A673 (cell line): ENCODE measurements at regions not wholly inside any gene's neighbourhood (a gene's known extent, or its start where the extent isn't known, plus 50 kb on each side); places are given as distances from the start of the nearest gene placed in this dataset.

Experiments used
- CTCF ChIP-seq: fragments of 300-800, 200-600 bp; sonication (generic); conservative IDR thresholded peaks from 2 replicates; pipeline ENCODE4 v1.5.1; 2017; ENCODE audit warnings: low read depth, mild to moderate bottlenecking, antibody characterized with exemption, low read length, moderate library complexity, mixed read lengths
- EZH2 ChIP-seq: fragments of 200-600 bp; sonication (generic); IDR thresholded peaks from 2 replicates; pipeline ENCODE4 v1.6.1; 2017; ENCODE audit warnings: borderline replicate concordance, low read depth, mild to moderate bottlenecking, mixed read lengths, antibody characterized with exemption, low read length; ENCODE audit not compliant: poor library complexity, severe bottlenecking

DNA sequence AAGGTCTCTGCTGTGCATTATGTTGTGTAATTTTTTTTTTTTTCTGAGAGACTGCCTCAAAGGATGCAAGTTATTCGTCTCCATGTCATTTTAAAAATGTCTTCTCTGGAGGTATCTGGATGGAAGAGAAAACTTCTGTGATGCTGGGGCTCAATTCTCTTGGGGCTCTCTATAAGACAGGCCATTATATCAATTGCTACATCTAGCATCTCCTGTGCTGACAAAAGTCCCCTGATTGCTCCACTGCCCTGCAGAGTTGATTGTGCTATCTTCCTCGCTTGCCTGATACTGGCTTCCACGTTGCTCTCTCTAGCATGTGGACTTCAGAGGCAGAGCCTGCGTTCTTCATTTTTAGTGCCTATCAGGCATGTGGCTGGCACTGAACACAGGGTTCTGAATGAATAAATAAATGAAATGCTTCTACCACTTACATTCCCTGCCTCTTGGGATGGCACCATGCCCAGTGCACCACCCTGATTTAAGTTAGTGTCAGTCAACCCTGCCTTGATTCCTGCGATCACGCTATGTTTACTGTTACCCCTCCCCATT is 1035.5 kb upstream of the EEF2KMT start:
- TF ChIP-seq CTCF (no peak), EZH2 (no peak)
